ENCODE measurements at regions not wholly inside any gene's neighbourhood (a gene's known extent, or its start where the extent isn't known, plus 50 kb on each side); places are given as distances from the start of the nearest gene placed in this dataset.

DNA sequence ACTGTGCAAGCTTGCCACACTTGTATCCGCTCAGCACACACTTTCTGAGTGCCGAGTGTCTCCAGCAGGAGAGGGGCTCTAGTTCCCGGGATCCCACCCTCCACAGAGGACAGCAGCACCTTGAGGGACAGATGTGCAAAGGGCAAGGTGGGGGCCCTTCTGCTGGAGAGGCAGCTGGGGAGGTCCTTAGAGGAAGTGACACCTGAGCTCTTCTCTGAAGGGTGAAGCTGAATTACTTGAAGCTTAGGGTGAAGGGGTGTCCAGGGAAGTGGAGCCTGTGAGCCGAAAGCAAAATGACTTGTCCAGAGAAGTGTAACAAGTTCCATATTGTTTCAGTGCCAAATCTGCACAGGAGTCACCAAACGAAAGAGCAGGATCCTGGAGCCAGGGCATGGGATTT lies 136.3 kb upstream of the DUSP22 start:
- TF ChIP-seq, protein P1, sequence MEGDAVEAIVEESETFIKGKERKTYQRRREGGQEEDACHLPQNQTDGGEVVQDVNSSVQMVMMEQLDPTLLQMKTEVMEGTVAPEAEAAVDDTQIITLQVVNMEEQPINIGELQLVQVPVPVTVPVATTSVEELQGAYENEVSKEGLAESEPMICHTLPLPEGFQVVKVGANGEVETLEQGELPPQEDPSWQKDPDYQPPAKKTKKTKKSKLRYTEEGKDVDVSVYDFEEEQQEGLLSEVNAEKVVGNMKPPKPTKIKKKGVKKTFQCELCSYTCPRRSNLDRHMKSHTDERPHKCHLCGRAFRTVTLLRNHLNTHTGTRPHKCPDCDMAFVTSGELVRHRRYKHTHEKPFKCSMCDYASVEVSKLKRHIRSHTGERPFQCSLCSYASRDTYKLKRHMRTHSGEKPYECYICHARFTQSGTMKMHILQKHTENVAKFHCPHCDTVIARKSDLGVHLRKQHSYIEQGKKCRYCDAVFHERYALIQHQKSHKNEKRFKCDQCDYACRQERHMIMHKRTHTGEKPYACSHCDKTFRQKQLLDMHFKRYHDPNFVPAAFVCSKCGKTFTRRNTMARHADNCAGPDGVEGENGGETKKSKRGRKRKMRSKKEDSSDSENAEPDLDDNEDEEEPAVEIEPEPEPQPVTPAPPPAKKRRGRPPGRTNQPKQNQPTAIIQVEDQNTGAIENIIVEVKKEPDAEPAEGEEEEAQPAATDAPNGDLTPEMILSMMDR (IDR thresholded peaks at IDR 0.05), result no peak
- TF ChIP-seq POLR2A (IDR thresholded peaks at IDR 0.05), result no peak
